H1 (cell line): ENCODE measurements at regions not wholly inside any gene's neighbourhood (a gene's known extent, or its start where the extent isn't known, plus 50 kb on each side); places are given as distances from the start of the nearest gene placed in this dataset.

Experiments used
- CTCF ChIA-PET: fragments of 300-600 bp; sonication (Branson Sonifier 250); formaldehyde crosslinking; loops from one replicate; lab custom pipeline; 2021; ENCODE audit not compliant: partially characterized antibody; lab: Charles Lee
- POLR2A ChIA-PET: fragments of 300-600 bp; sonication (Branson Sonifier 250); formaldehyde crosslinking; loops from one replicate; lab custom pipeline; 2021; ENCODE audit warnings: inconsistent platforms; ENCODE audit not compliant: partially characterized antibody; lab: Charles Lee
- DNase-seq, 2 experiments: peaks; one replicate each; pipeline versions ENCODE4 v3.0.0 to v3.0.0-alpha.2; 2010 to 2022; ENCODE audit warnings: low spot score in 2 of 2, low read depth in 1 of 2, mixed read lengths in 1 of 2
- FAIRE-seq: peaks from 2 replicates; lab custom pipeline; 2011; peaks lifted over from hg19 to GRCh38; lab: Jason Lieb, UNC
- H2AFZ ChIP-seq: 2 replicates; pipeline ENCODE4 v1.8.1; 2012; ENCODE audit warnings: low read length, inconsistent platforms
- H2AK5ac ChIP-seq: 2 replicates; pipeline ENCODE4 v1.6.1; 2013; ENCODE audit warnings: low read depth, low read length
- H2BK120ac ChIP-seq: replicated peaks from 2 replicates; pipeline ENCODE3; 2013; ENCODE audit warnings: low read depth, low read length, inconsistent platforms
- H2BK12ac ChIP-seq: 2 replicates; pipeline ENCODE4 v1.6.1; 2013; ENCODE audit warnings: low read depth, low read length
- H2BK15ac ChIP-seq: 2 replicates; pipeline ENCODE4 v1.6.1; 2013; ENCODE audit warnings: low read length
- H2BK20ac ChIP-seq: 2 replicates; pipeline ENCODE4 v1.6.1; 2013; ENCODE audit warnings: low read length
- H2BK5ac ChIP-seq: 2 replicates; pipeline ENCODE4 v1.6.1; 2013; ENCODE audit warnings: low read depth, low read length
- H3K14ac ChIP-seq: 2 replicates; pipeline ENCODE4 v1.6.1; 2013; ENCODE audit warnings: inconsistent platforms; ENCODE audit not compliant: insufficient read length
- H3K18ac ChIP-seq: 2 replicates; pipeline ENCODE4 v1.6.1; 2013; ENCODE audit warnings: low read length; ENCODE audit errors: extremely low read depth
- H3K23ac ChIP-seq: 2 replicates; pipeline ENCODE4 v1.6.1; 2013; ENCODE audit warnings: inconsistent platforms; ENCODE audit not compliant: insufficient read length
- H3K23me2 ChIP-seq: 2 replicates; pipeline ENCODE4 v1.6.1; 2013; ENCODE audit warnings: low read depth, low read length
- H3K27ac ChIP-seq: 2 replicates; pipeline ENCODE4 v1.6.1; 2011; ENCODE audit warnings: low read depth, low read length, inconsistent platforms
- H3K27me3 ChIP-seq, 4 experiments: replicated peaks in 1 of 4; 1 replicate in 1 of 4; 2 replicates in 3 of 4; pipeline versions ENCODE4 v1.6.1 to v1.8.1; 2011 to 2013; ENCODE audit warnings: low read length in 3 of 4, mild to moderate bottlenecking in 3 of 4, inconsistent platforms in 2 of 4, mixed read lengths in 2 of 4, moderate library complexity in 1 of 4; ENCODE audit not compliant: control insufficient read depth in 3 of 4, insufficient read depth in 3 of 4; ENCODE audit errors: extremely low read depth in 1 of 4
- H3K36me3 ChIP-seq, 4 experiments: 2 replicates each; pipeline versions ENCODE4 v1.6.1 to v1.8.1; 2011 to 2013; ENCODE audit warnings: mild to moderate bottlenecking in 4 of 4, low read length in 3 of 4, moderate library complexity in 2 of 4, control low read depth in 1 of 4, inconsistent platforms in 1 of 4; ENCODE audit not compliant: insufficient read depth in 4 of 4, control insufficient read depth in 2 of 4
- H3K4ac ChIP-seq: replicated peaks from 2 replicates; pipeline ENCODE3; 2013; ENCODE audit warnings: low read length, low read depth, mixed read lengths, inconsistent platforms; ENCODE audit not compliant: insufficient read length
- H3K4me1 ChIP-seq, 4 experiments: replicated peaks in 1 of 4; 1 replicate in 1 of 4; 2 replicates in 3 of 4; pipeline versions ENCODE4 v1.6.1 to v1.8.1; 2011 to 2013; ENCODE audit warnings: low read length in 3 of 4, inconsistent platforms in 2 of 4, mixed read lengths in 1 of 4; ENCODE audit not compliant: insufficient read depth in 4 of 4, control insufficient read depth in 3 of 4
- H3K4me2 ChIP-seq, 2 experiments: 2 replicates each; pipeline versions ENCODE4 v1.6.1 to v1.8.1; 2011 to 2013; ENCODE audit warnings: low read depth in 2 of 2, low read length in 2 of 2, control low read depth in 1 of 2, inconsistent platforms in 1 of 2, mild to moderate bottlenecking in 1 of 2; ENCODE audit not compliant: insufficient read depth in 1 of 2
- H3K4me3 ChIP-seq, 4 experiments: fragments of 200-600, 300-600 bp in 1 of 4; sonication (generic), shearing (Covaris generic), sonication (Bioruptor Twin) in 1 of 4; 2 replicates each; pipeline versions ENCODE4 v1.5.1 to v1.8.1; 2011 to 2016; ENCODE audit warnings: low read length in 4 of 4, low read depth in 3 of 4, control low read depth in 2 of 4, inconsistent platforms in 2 of 4, mild to moderate bottlenecking in 2 of 4, mixed read lengths in 1 of 4, moderate library complexity in 1 of 4; ENCODE audit not compliant: insufficient read depth in 2 of 4; ENCODE audit errors: extremely low read depth in 1 of 4
- H3K56ac ChIP-seq: replicated peaks from 2 replicates; pipeline ENCODE3; 2013; ENCODE audit warnings: low read depth, mild to moderate bottlenecking, mixed read lengths, low read length, inconsistent platforms; ENCODE audit not compliant: insufficient read length
- H3K79me1 ChIP-seq: 2 replicates; pipeline ENCODE4 v1.6.1; 2013; ENCODE audit warnings: low read depth, low read length, control low read depth
- H3K79me2 ChIP-seq, 2 experiments: 2 replicates each; pipeline versions ENCODE4 v1.6.1 to v1.8.1; 2012 to 2013; ENCODE audit warnings: low read length in 2 of 2, mild to moderate bottlenecking in 2 of 2, inconsistent platforms in 1 of 2; ENCODE audit not compliant: insufficient read depth in 2 of 2, control insufficient read depth in 1 of 2
- H3K9ac ChIP-seq, 4 experiments: replicated peaks in 1 of 4; 1 replicate in 1 of 4; 2 replicates in 3 of 4; pipeline versions ENCODE4 v1.6.1 to v1.8.1; 2011 to 2013; ENCODE audit warnings: low read depth in 3 of 4, low read length in 3 of 4, control low read depth in 2 of 4, mild to moderate bottlenecking in 2 of 4, moderate library complexity in 2 of 4, inconsistent platforms in 1 of 4; ENCODE audit errors: extremely low read depth in 1 of 4
- H3K9me3 ChIP-seq, 2 experiments: 2 replicates each; pipeline versions ENCODE4 v1.6.1 to v1.8.1; 2012 to 2013; ENCODE audit warnings: mild to moderate bottlenecking in 2 of 2, moderate library complexity in 2 of 2, control low read depth in 1 of 2, inconsistent platforms in 1 of 2, low read depth in 1 of 2, low read length in 1 of 2, mixed read lengths in 1 of 2; ENCODE audit not compliant: insufficient read depth in 2 of 2
- H4K20me1 ChIP-seq, 2 experiments: replicated peaks in 1 of 2; 2 replicates each; pipeline versions ENCODE3 to v1.8.1; 2011 to 2013; ENCODE audit warnings: inconsistent platforms in 2 of 2, low read length in 2 of 2, mild to moderate bottlenecking in 1 of 2; ENCODE audit not compliant: insufficient read depth in 2 of 2, control insufficient read depth in 1 of 2
- H4K5ac ChIP-seq: 2 replicates; pipeline ENCODE4 v1.6.1; 2013; ENCODE audit warnings: low read length, low read depth, mixed read lengths, inconsistent platforms; ENCODE audit not compliant: insufficient read length
- H4K8ac ChIP-seq: 2 replicates; pipeline ENCODE4 v1.8.0; 2013; ENCODE audit warnings: mild to moderate bottlenecking, moderate library complexity, low read length, inconsistent platforms; ENCODE audit not compliant: insufficient read depth; ENCODE audit errors: extremely low read depth
- H4K91ac ChIP-seq: replicated peaks from 2 replicates; pipeline ENCODE3; 2013; ENCODE audit warnings: low read length, mixed read lengths, inconsistent platforms; ENCODE audit not compliant: insufficient read length
- ASH2L ChIP-seq: fragments of 200-600, 300-600 bp; sonication (generic); IDR thresholded peaks from one replicate; pipeline ENCODE4 v1.7.1; 2017; ENCODE audit warnings: low read length
- ATF3 ChIP-seq: IDR thresholded peaks from 2 replicates; pipeline ENCODE4 v1.6.1; 2011; ENCODE audit warnings: low read depth, mild to moderate bottlenecking, low read length; ENCODE audit not compliant: insufficient read depth
- BCL11A ChIP-seq, 2 experiments: IDR thresholded peaks; one replicate each; pipeline ENCODE4 v1.6.1; 2011; ENCODE audit warnings: low read depth in 2 of 2, low read length in 2 of 2, mild to moderate bottlenecking in 2 of 2
- BRCA1 ChIP-seq: IDR thresholded peaks from 2 replicates; pipeline ENCODE4 v1.6.1; 2012; ENCODE audit warnings: low read depth, low read length, improper control_type of control experiment
- CEBPB ChIP-seq: IDR thresholded peaks from 2 replicates; pipeline ENCODE4 v1.6.1; 2012; ENCODE audit warnings: low read depth, low read length
- CTCF ChIP-seq, 3 experiments: IDR thresholded peaks; 1 replicate in 2 of 3; 2 replicates in 1 of 3; pipeline versions ENCODE4 v1.5.1 to v1.6.1; 2011; ENCODE audit warnings: low read length in 3 of 3, mild to moderate bottlenecking in 3 of 3, inconsistent platforms in 2 of 3, low read depth in 1 of 3, moderate library complexity in 1 of 3; ENCODE audit not compliant: insufficient read depth in 1 of 3; ENCODE audit errors: control extremely low read depth in 1 of 3
- EP300 ChIP-seq, 2 experiments: IDR thresholded peaks; 1 replicate in 1 of 2; 2 replicates in 1 of 2; pipeline ENCODE4 v1.6.1; 2011 to 2012; ENCODE audit warnings: low read depth in 2 of 2, low read length in 2 of 2, mild to moderate bottlenecking in 2 of 2, borderline replicate concordance in 1 of 2, inconsistent platforms in 1 of 2, moderate library complexity in 1 of 2
- EZH2 ChIP-seq: fragments of 200-600 bp; sonication (generic); IDR thresholded peaks from 2 replicates; pipeline ENCODE4 v1.7.1; 2012; ENCODE audit warnings: low read depth, mild to moderate bottlenecking, moderate library complexity, low read length, inconsistent platforms; ENCODE audit not compliant: severe bottlenecking
- KDM1A ChIP-seq: fragments of 200-600, 300-600 bp; sonication (generic); IDR thresholded peaks from 2 replicates; pipeline ENCODE4 v1.7.1; 2016; ENCODE audit warnings: mild to moderate bottlenecking, low read length, borderline replicate concordance
- POLR2AphosphoS5 ChIP-seq: IDR thresholded peaks from 2 replicates; pipeline ENCODE4 v1.6.1; 2011; ENCODE audit warnings: low read depth, low read length
- SP4 ChIP-seq: IDR thresholded peaks from 2 replicates; pipeline ENCODE4 v1.6.1; 2012; ENCODE audit warnings: low read length, inconsistent platforms
- TAF1 ChIP-seq: IDR thresholded peaks from 2 replicates; pipeline ENCODE4 v1.6.1; 2011; ENCODE audit warnings: mild to moderate bottlenecking, low read depth, low read length
- ZNF274 ChIP-seq: IDR thresholded peaks from 2 replicates; pipeline ENCODE4 v1.7.0; 2012; ENCODE audit warnings: low read length, borderline replicate concordance; ENCODE audit errors: extremely low read depth

GRCh38 chr4:141845901-141846300 lies 209.5 kb downstream of the IL15 start:
- H2BK5ac ChIP-seq = no peak overlapping the region
- no peak overlapping the region for H3K23ac ChIP-seq
- no peak overlapping the region for H2BK120ac ChIP-seq
- ChIA-PET CTCF (no interaction called here), POLR2A (no interaction called here)
- H3K27me3 ChIP-seq = no peaks in the 10 kb centered on the region
- H2AK5ac ChIP-seq = no peak overlapping the region
- no peak overlapping the region for H3K14ac ChIP-seq
- no peaks in the 10 kb centered on the region for H3K9me3 ChIP-seq
- no peak overlapping the region for H4K91ac ChIP-seq
- no peak overlapping the region for H3K18ac ChIP-seq
- H2BK15ac ChIP-seq = no peak overlapping the region
- no peak overlapping the region for H2BK12ac ChIP-seq
- no peak for DNase-seq
- H3K4me3 ChIP-seq = no peak overlapping the region
- H3K4me1 ChIP-seq = no peaks in the 10 kb centered on the region
- H2BK20ac ChIP-seq = no peak overlapping the region
- H3K27ac ChIP-seq = no peak overlapping the region
- no peaks in the 10 kb centered on the region for H4K20me1 ChIP-seq
- FAIRE-seq = no peak
- no peak overlapping the region for H4K8ac ChIP-seq
- no peak overlapping the region for H3K4ac ChIP-seq
- no peak overlapping the region for H3K56ac ChIP-seq
- H3K23me2 ChIP-seq = no peaks in the 10 kb centered on the region
- no peaks in the 10 kb centered on the region for H3K79me1 ChIP-seq
- TF ChIP-seq SP4 = no peak
- no peak for TF ChIP-seq EP300 (IDR thresholded peaks at IDR 0.05; ENCODE audit: borderline replicate concordance in 1 of 2, low read depth in 2 of 2, low read length in 2 of 2)
- no peak for TF ChIP-seq ASH2L
- TF ChIP-seq ZNF274 = no peak
- no peak for TF ChIP-seq CTCF (IDR thresholded peaks at IDR 0.05; ENCODE audit: control extremely low read depth in 1 of 3, insufficient read depth in 1 of 3, low read depth in 1 of 3, low read length in 3 of 3)
- TF ChIP-seq EZH2 = no peak
- TF ChIP-seq ATF3 = no peak
- no peak for TF ChIP-seq TAF1
- no peak for TF ChIP-seq KDM1A
- no peak for TF ChIP-seq POLR2AphosphoS5
- TF ChIP-seq BRCA1 = no peak
- no peak for TF ChIP-seq CEBPB
- no peak for TF ChIP-seq BCL11A (IDR thresholded peaks at IDR 0.05; ENCODE audit: low read depth in 2 of 2, low read length in 2 of 2)
- no peaks in the 10 kb centered on the region for H3K36me3 ChIP-seq
- H3K79me2 ChIP-seq = no peaks in the 10 kb centered on the region
- no peak overlapping the region for H3K9ac ChIP-seq
- no peak overlapping the region for H3K4me2 ChIP-seq
- H4K5ac ChIP-seq = no peak overlapping the region
- H2AFZ ChIP-seq = no peak overlapping the region
